AG10803 (cell line): ENCODE measurements at regions not wholly inside any gene's neighbourhood (a gene's known extent, or its start where the extent isn't known, plus 50 kb on each side); places are given as distances from the start of the nearest gene placed in this dataset.

Experiments used
- DNase-seq: peaks from one replicate; pipeline ENCODE4 v3.0.0; 2010; ENCODE audit warnings: low read depth
- H3K4me3 ChIP-seq: 2 replicates; pipeline ENCODE4 v1.5.1; 2011; ENCODE audit warnings: mild to moderate bottlenecking, low read length, control low read depth
- TF ChIP-seq, protein P1 (sequence below): conservative IDR thresholded peaks from 2 replicates; pipeline ENCODE4 v1.5.1; 2011; ENCODE audit warnings: mild to moderate bottlenecking, low read length, control low read depth, inconsistent platforms

DNA sequence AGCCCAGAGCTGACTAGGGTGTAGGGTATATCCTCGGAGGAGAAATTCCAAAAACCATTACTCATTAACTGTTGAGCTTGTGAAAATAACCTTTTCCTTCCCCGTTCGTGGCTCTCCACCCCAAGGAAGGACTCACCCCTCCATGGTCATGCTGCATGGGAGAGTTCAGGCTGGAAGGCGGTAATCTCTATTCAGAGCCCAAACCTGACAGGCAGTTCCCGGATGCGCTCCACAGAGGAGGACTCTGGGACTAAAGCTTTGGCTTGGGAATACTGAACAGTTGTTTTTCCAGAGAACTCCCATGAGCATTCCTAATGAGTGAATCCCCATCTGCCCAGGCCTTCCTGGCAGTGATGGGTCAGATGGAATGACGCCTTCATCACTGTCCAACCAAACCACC lies 125.4 kb downstream of the BCOR start:
- DNase-seq = peak; percentile 53
- no peak overlapping the region for H3K4me3 ChIP-seq
- TF ChIP-seq, protein P1, sequence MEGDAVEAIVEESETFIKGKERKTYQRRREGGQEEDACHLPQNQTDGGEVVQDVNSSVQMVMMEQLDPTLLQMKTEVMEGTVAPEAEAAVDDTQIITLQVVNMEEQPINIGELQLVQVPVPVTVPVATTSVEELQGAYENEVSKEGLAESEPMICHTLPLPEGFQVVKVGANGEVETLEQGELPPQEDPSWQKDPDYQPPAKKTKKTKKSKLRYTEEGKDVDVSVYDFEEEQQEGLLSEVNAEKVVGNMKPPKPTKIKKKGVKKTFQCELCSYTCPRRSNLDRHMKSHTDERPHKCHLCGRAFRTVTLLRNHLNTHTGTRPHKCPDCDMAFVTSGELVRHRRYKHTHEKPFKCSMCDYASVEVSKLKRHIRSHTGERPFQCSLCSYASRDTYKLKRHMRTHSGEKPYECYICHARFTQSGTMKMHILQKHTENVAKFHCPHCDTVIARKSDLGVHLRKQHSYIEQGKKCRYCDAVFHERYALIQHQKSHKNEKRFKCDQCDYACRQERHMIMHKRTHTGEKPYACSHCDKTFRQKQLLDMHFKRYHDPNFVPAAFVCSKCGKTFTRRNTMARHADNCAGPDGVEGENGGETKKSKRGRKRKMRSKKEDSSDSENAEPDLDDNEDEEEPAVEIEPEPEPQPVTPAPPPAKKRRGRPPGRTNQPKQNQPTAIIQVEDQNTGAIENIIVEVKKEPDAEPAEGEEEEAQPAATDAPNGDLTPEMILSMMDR = no peak

DNA sequence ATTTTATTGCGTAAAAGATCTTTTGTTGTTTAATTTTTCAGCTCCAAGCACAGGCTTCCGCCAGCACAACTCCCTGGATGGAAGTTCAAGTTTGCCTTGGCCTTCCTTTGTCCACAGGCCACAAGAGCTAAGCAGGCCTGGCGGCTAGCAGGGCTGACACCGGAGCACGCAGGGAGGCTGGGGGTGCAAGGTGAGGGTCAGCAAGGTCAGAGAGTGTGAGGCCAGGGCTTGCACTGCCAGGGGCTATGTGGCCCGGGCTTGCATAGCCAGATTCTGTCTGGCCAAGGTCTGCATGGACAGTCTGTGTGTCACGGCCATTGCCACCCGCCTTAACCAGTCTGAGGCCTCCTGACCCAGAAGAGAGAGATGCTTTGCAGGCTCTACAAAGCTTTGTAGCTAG lies 123.9 kb downstream of the BCOR start:
- TF ChIP-seq, protein P1 = no peak
- H3K4me3 ChIP-seq = no peak overlapping the region
- DNase-seq = no peak

DNA sequence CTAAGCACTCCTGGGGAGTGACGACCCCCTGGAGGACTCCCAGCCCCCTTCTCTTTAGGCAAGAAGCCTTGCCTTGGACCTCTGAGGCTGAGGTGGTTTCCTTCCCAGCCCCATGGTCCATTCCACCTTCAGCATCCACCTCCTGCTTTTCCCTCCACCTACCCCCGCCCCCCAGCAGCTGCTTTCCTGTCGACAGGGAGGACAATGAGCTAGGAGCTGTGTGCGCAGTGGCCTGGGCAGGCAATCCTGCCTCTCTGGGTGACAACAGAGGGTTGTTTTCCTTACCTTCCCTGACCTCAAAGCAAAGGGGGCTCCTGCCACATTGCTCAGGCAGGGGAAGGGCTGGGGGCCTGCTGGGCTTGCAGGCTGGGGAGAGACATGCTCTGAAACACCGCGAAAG lies 123.5 kb downstream of the BCOR start:
- TF ChIP-seq, protein P1 = no peak
- no peak for DNase-seq
- H3K4me3 ChIP-seq = no peak overlapping the region

DNA sequence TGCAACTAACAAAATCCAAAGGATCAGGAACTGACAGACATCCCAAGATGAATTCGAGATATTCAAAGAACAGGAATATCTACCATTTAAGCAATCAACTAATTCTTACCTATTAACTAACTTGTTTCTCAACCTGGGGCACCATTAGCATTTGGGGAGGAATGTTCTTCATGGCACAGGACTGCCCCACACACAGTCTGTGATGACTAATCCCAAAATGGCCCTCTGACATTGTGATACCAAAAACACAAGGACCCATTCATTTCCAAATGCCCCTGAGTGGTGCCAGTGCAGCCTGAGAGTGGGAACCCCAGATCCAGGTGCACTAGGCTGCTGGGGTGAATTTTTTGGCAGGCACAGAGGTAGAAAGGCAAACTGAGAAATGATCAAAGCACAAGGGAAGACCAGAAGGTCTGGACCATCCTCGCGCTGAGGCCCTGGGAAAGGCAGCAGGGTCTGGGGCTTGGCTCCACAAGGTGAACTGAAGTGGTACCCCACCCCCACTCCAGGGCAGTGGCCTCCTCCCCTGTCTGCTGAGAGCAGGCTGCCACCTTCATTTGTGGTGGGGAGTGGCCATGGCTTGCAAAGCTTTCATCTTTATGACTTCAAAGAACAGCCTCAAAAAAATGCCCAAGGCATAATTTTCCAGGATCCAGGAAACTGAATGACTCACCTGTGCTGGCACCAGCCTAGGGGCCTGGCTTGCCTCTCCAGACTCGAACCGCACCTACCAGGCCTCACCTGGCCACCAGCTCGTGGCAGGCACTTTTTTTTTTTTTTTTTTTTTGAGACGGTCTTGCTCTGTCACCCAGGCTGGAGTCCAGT lies 122.4 kb downstream of the BCOR start:
- DNase-seq = no peak
- H3K4me3 ChIP-seq = no peak overlapping the region
- TF ChIP-seq, protein P1 = no peak

DNA sequence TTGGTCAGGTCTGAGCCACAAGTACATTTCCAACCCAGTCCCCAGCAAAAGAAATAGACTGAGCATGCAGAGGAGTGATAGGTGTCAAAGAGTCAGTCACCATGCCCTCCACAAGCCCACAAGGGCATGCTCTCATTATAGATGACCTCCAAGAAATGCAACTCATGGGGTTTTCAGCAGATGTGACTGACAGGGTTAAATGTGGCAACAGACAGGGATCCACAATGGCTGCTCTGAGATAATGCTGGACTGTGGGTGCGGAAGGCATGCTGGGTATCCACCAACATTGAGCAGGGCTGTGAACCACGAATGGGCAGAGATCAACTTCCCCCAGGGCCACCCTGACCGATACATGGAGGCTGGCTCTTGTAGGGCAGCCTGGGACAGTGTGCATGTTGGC lies 115.8 kb downstream of the BCOR start:
- TF ChIP-seq, protein P1 = no peak
- DNase-seq = no peak
- no peak overlapping the region for H3K4me3 ChIP-seq

DNA sequence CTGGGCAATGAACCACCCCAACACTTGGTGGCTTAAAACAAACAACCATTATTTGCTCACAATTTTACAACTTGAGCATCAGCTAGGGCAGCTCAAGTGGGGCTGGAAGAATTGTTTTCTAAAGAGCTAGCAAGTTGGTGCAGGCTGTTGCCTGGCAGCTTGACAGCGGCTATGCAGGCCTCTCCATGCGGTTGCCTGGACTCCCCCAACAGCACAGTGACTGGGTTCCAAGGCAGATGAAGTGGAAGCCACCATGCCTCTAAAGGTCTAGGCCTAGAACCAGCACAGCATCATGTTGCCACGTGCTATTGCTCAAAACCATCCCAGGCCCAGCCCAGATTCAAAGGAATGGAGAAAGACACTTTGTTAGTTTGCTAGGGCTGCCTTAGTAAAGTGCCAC lies 114.8 kb downstream of the BCOR start:
- no peak overlapping the region for H3K4me3 ChIP-seq
- DNase-seq = no peak
- TF ChIP-seq, protein P1 = no peak

DNA sequence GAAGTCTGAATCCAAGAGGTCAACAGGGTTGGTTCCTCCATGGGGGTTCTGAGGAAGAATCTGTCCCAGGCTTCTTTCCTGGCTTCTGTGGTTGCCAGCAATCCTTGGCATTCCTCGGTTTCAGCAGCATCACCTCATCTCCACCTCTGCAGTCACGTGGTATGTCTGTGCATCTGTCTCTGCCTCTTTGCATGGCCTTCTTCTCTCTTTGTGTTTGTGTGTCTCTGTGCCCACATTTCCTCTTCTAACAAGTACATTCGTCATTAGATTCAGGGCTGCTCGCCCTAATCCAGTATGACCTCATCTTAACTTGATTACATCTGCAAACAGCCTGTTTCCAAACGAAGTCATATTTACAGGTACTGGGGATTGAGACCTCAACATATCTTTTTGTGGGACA lies 114.0 kb downstream of the BCOR start:
- TF ChIP-seq, protein P1 = no peak
- DNase-seq = peak; percentile 44

More for the DNA sequence above, 114.0 kb downstream of the BCOR start:
- no peak overlapping the region for H3K4me3 ChIP-seq
